ENCODE measurements at regions not wholly inside any gene's neighbourhood (a gene's known extent, or its start where the extent isn't known, plus 50 kb on each side); places are given as distances from the start of the nearest gene placed in this dataset.
A peak's percentile ranks its signal among the peaks of the same experiment; 100 is the strongest.

GRCh38 chr21:31500071-31500470, 156.0 kb upstream of the TIAM1 start:
- DNase-seq (ENCODE audit: low read depth), result no peak

GRCh38 chr21:31498985-31499384, 154.9 kb upstream of the TIAM1 start:
- no peak for DNase-seq (ENCODE audit: low read depth)

GRCh38 chr21:31497914-31498313, 153.9 kb upstream of the TIAM1 start:
- no peak for DNase-seq (ENCODE audit: low read depth)

GRCh38 chr21:31493350-31493880, 149.4 kb upstream of the TIAM1 start:
- DNase-seq (ENCODE audit: low read depth), result no peak

- no peak for DNase-seq (ENCODE audit: low read depth)
These were observed 147.6 kb upstream of the TIAM1 start for GRCh38 chr21:31491617-31492016.

- DNase-seq (ENCODE audit: low read depth), result no peak
These were observed 146.4 kb upstream of the TIAM1 start for GRCh38 chr21:31490443-31490842.

- no peak for DNase-seq (ENCODE audit: low read depth)
These were observed 145.7 kb upstream of the TIAM1 start for GRCh38 chr21:31489726-31490125.

- no peak for DNase-seq (ENCODE audit: low read depth)
These were observed 145.0 kb upstream of the TIAM1 start for GRCh38 chr21:31489014-31489413.

- DNase-seq (ENCODE audit: low read depth), result no peak
These were observed 140.2 kb upstream of the TIAM1 start for GRCh38 chr21:31484219-31484618.

GRCh38 chr21:31483146-31483545, 139.1 kb upstream of the TIAM1 start:
- no peak for DNase-seq (ENCODE audit: low read depth)

GRCh38 chr21:31482460-31482859, 138.4 kb upstream of the TIAM1 start:
- no peak for DNase-seq (ENCODE audit: low read depth)

GRCh38 chr21:31480228-31480627, 136.2 kb upstream of the TIAM1 start:
- DNase-seq (ENCODE audit: low read depth), result no peak

GRCh38 chr21:31479714-31480113, 135.7 kb upstream of the TIAM1 start:
- DNase-seq (ENCODE audit: low read depth), result no peak

- DNase-seq (ENCODE audit: low read depth), result no peak
These were observed 135.2 kb upstream of the TIAM1 start for GRCh38 chr21:31479222-31479621.

- peak; percentile 3 for DNase-seq (ENCODE audit: low read depth)
These were observed 132.4 kb upstream of the TIAM1 start for GRCh38 chr21:31476263-31477022.

GRCh38 chr21:31475223-31475622, 131.2 kb upstream of the TIAM1 start:
- DNase-seq (ENCODE audit: low read depth), result no peak

GRCh38 chr21:31473685-31474345, 129.8 kb upstream of the TIAM1 start:
- DNase-seq (ENCODE audit: low read depth), result no peak

- DNase-seq (ENCODE audit: low read depth), result no peak
These were observed 127.8 kb upstream of the TIAM1 start for GRCh38 chr21:31471865-31472264.

- no peak for DNase-seq (ENCODE audit: low read depth)
These were observed 127.0 kb upstream of the TIAM1 start for GRCh38 chr21:31470896-31471694.

- DNase-seq (ENCODE audit: low read depth), result no peak
These were observed 116.9 kb upstream of the TIAM1 start for GRCh38 chr21:31460980-31461379.

GRCh38 chr21:31459457-31459856, 115.4 kb upstream of the TIAM1 start:
- no peak for DNase-seq (ENCODE audit: low read depth)

GRCh38 chr21:31457675-31458074, 113.6 kb upstream of the TIAM1 start:
- no peak for DNase-seq (ENCODE audit: low read depth)

- no peak for DNase-seq (ENCODE audit: low read depth)
These were observed 112.1 kb upstream of the TIAM1 start for GRCh38 chr21:31456201-31456600.

Data from stromal cell of bone marrow (primary cell).